ENCODE measurements at regions not wholly inside any gene's neighbourhood (a gene's known extent, or its start where the extent isn't known, plus 50 kb on each side); places are given as distances from the start of the nearest gene placed in this dataset.

DNA sequence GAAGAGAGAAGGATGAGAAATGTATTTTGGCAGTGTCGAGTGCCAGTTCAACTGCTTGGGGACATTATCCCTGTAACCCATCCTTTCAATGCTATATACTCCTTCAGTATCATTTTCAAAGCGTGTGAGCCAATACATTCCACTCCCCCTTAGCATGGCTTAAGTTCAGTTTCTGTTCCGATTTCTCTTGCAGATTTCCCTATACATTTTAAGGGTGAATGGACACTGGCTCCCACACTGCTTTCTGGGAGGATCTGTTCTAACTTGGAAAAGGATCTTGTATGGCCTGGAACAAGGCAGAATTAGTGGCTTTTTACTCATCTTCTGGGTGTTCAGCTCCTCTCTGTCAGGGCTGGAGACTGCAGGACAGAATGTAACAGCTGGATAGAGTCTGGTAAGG, 333.8 kb downstream of the HAPSTR1 start:
- TF ChIP-seq ZKSCAN3 (CRISPR knock-in tag; IDR thresholded peaks at IDR 0.05) (no peak), NR2C1 (IDR thresholded peaks at IDR 0.05) (no peak), NR2C1 (tag; IDR thresholded peaks at IDR 0.05) (no peak), ATF1 (CRISPR knock-in tag; IDR thresholded peaks at IDR 0.05) (no peak), ATF1 (tag; IDR thresholded peaks at IDR 0.05) (no peak), GTF2F1 (IDR thresholded peaks at IDR 0.05; ENCODE audit: low read depth, low read length) (no peak)
- TF ChIP-seq, protein P1, sequence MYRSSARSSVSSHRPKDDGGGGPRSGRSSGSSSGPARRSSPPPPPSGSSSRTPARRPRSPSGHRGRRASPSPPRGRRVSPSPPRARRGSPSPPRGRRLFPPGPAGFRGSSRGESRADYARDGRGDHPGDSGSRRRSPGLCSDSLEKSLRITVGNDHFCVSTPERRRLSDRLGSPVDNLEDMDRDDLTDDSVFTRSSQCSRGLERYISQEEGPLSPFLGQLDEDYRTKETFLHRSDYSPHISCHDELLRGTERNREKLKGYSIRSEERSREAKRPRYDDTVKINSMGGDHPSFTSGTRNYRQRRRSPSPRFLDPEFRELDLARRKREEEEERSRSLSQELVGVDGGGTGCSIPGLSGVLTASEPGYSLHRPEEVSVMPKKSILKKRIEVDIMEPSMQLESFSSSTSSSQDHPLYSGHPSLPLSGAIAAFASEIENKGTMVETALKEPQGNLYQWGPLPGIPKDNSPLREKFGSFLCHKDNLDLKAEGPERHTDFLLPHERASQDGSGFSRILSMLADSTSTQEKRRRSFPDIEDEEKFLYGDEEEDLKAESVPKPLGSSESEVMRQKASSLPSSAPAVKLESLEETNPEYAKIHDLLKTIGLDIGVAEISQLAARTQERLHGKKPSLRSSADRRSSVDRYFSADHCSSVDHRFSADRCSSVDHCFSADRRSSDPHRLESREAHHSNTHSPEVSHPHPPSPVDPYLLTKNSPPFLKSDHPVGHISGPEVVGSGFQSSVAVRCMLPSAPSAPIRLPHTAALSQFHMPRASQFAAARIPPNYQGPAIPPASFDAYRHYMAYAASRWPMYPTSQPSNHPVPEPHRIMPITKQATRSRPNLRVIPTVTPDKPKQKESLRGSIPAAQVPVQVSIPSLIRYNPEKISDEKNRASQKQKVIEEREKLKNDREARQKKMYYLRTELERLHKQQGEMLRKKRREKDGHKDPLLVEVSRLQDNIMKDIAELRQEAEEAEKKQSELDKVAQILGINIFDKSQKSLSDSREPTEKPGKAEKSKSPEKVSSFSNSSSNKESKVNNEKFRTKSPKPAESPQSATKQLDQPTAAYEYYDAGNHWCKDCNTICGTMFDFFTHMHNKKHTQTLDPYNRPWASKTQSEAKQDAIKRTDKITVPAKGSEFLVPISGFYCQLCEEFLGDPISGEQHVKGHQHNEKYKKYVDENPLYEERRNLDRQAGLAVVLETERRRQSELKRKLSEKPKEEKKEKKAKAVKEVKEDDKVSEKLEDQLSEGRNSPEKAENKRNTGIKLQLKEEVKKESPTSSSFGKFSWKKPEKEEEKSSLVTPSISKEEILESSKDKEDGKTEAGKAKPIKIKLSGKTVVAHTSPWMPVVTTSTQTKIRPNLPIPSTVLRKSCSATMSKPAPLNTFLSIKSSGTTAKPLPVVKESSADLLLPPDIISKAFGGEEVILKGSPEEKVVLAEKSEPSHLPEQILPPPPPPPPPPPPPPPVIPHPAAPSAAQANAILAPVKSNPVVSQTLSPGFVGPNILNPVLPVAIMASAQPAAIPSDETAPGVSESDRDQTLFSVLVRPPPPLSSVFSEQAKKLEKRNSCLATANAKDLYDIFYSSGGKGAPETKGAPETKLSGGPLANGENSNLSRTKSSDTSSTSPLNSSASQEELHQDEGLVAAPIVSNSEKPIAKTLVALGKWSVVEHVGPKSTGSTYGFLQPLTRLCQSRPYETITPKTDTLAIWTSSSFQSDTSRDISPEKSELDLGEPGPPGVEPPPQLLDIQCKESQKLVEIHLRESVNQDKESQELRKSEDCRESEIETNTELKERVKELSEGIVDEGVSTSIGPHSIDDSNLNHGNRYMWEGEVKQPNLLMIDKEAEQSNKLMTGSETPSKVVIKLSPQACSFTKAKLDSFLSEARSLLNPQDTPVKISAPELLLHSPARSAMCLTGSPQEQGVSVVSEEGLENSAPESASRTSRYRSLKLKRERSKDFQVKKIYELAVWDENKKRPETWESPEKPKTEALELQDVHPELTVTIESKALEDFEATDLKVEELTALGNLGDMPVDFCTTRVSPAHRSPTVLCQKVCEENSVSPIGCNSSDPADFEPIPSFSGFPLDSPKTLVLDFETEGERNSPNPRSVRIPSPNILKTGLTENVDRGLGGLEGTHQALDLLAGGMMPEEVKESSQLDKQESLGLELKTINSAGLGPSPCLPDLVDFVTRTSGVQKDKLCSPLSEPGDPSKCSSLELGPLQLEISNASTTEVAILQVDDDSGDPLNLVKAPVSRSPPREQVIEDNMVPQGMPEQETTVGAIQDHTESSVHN (IDR thresholded peaks at IDR 0.05; ENCODE audit: borderline replicate concordance in 1 of 2, low read depth in 1 of 2): no peak
- TF ChIP-seq, protein P2, sequence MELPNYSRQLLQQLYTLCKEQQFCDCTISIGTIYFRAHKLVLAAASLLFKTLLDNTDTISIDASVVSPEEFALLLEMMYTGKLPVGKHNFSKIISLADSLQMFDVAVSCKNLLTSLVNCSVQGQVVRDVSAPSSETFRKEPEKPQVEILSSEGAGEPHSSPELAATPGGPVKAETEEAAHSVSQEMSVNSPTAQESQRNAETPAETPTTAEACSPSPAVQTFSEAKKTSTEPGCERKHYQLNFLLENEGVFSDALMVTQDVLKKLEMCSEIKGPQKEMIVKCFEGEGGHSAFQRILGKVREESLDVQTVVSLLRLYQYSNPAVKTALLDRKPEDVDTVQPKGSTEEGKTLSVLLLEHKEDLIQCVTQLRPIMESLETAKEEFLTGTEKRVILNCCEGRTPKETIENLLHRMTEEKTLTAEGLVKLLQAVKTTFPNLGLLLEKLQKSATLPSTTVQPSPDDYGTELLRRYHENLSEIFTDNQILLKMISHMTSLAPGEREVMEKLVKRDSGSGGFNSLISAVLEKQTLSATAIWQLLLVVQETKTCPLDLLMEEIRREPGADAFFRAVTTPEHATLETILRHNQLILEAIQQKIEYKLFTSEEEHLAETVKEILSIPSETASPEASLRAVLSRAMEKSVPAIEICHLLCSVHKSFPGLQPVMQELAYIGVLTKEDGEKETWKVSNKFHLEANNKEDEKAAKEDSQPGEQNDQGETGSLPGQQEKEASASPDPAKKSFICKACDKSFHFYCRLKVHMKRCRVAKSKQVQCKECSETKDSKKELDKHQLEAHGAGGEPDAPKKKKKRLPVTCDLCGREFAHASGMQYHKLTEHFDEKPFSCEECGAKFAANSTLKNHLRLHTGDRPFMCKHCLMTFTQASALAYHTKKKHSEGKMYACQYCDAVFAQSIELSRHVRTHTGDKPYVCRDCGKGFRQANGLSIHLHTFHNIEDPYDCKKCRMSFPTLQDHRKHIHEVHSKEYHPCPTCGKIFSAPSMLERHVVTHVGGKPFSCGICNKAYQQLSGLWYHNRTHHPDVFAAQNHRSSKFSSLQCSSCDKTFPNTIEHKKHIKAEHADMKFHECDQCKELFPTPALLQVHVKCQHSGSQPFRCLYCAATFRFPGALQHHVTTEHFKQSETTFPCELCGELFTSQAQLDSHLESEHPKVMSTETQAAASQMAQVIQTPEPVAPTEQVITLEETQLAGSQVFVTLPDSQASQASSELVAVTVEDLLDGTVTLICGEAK (IDR thresholded peaks at IDR 0.05): no peak
- TF ChIP-seq, protein P2 (CRISPR knock-in tag; IDR thresholded peaks at IDR 0.05): no peak
